ENCODE measurements at regions not wholly inside any gene's neighbourhood (a gene's known extent, or its start where the extent isn't known, plus 50 kb on each side); places are given as distances from the start of the nearest gene placed in this dataset.
A peak's percentile ranks its signal among the peaks of the same experiment; 100 is the strongest.

DNA sequence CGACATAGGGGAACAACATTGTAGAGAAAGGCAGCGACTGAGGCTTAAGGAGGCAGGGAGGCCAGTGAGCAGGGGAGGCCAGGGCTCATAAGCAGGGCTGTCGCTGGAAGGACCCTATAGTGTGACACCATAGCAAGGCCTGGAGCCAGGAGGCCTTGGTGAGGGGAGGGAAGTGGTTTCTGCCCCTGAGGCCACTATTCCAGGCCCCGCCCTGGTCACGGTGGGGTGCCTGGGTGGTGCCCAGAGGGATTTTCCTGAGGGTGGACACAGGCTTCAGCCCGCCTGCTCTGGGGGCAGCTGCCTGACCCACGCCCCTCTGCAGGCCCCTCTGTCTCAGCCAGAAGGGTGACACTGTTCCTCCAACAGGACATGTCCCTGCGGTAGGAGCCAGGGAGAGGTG, 147.8 kb upstream of the IQSEC1 start:
- Histone ChIP-seq H3K27me3 (ENCODE audit: control insufficient read depth, insufficient read depth, low read length) (no peaks in the 10 kb centered on the region), H3K79me1 (ENCODE audit: low read depth in 1 of 2, low read length in 2 of 2) (no peaks in the 10 kb centered on the region), H2BK120ac (ENCODE audit: low read depth, low read length) (no peak overlapping the region), H3K4ac (ENCODE audit: low read depth, low read length) (no peak overlapping the region), H3K14ac (replicated peaks; ENCODE audit: low read depth, low read length) (no peak overlapping the region), H3K36me3 (ENCODE audit: control insufficient read depth, insufficient read depth, low read length) (no peaks in the 10 kb centered on the region), H2BK5ac (ENCODE audit: low read depth, low read length, poor library complexity, severe bottlenecking) (no peak overlapping the region), H2AK9ac (replicated peaks; ENCODE audit: low read depth, low read length, poor library complexity) (peak overlapping the region; percentile 16), H2BK20ac (ENCODE audit: low read depth, low read length) (no peak overlapping the region), H3K9me1 (ENCODE audit: insufficient read depth, low read length) (no peaks in the 10 kb centered on the region), H3K4me1 (ENCODE audit: control insufficient read depth, insufficient read depth, low read length) (no peaks in the 10 kb centered on the region), H3K9ac (ENCODE audit: low read depth, low read length) (no peak overlapping the region), H4K91ac (ENCODE audit: insufficient read depth, low read depth, low read length) (no peak overlapping the region), H3K18ac (ENCODE audit: low read depth, low read length) (no peak overlapping the region), H3K4me2 (ENCODE audit: low read depth, low read length) (no peak overlapping the region), H4K8ac (ENCODE audit: low read depth in 2 of 2, low read length in 2 of 2) (no peak overlapping the region), H3K27ac (ENCODE audit: insufficient read depth, low read length) (no peak overlapping the region), H3K56ac (ENCODE audit: extremely low read depth, insufficient read depth, low read length) (no peak overlapping the region), H3K4me3 (ENCODE audit: insufficient read depth, low read depth, low read length) (no peak overlapping the region), H4K5ac (ENCODE audit: low read depth, low read length) (no peak overlapping the region), H2AK5ac (ENCODE audit: low read depth, low read length) (no peak overlapping the region), H2AFZ (replicated peaks; ENCODE audit: low read length, poor library complexity) (no peak overlapping the region), H3K9me3 (ENCODE audit: control insufficient read depth, insufficient read depth, low read length) (no peaks in the 10 kb centered on the region), H4K20me1 (ENCODE audit: insufficient read depth, low read length) (no peaks in the 10 kb centered on the region), H3K23ac (ENCODE audit: low read depth, low read length) (no peak overlapping the region), H2BK15ac (ENCODE audit: low read depth, low read length) (no peak overlapping the region)
- dilution Hi-C loops (cut with HindIII; ENCODE audit: low sequenced_read_pairs, unreplicated experiment): no loop called here
- no TSS peak for BruUV-seq (replicated peaks)
- no peak for TF ChIP-seq MXI1 (IDR thresholded peaks at IDR 0.05; ENCODE audit: borderline replicate concordance, low read depth, low read length)
- no peak for TF ChIP-seq BHLHE40 (IDR thresholded peaks at IDR 0.05; ENCODE audit: low read depth, low read length)
- TF ChIP-seq FOS (IDR thresholded peaks at IDR 0.05; ENCODE audit: low read depth, low read length): no peak
- TF ChIP-seq POLR2A (IDR thresholded peaks at IDR 0.05; ENCODE audit: low read depth, low read length): no peak
- no peak for TF ChIP-seq RCOR1 (IDR thresholded peaks at IDR 0.05; ENCODE audit: insufficient replicate concordance, low read length)
- TF ChIP-seq, protein P1, sequence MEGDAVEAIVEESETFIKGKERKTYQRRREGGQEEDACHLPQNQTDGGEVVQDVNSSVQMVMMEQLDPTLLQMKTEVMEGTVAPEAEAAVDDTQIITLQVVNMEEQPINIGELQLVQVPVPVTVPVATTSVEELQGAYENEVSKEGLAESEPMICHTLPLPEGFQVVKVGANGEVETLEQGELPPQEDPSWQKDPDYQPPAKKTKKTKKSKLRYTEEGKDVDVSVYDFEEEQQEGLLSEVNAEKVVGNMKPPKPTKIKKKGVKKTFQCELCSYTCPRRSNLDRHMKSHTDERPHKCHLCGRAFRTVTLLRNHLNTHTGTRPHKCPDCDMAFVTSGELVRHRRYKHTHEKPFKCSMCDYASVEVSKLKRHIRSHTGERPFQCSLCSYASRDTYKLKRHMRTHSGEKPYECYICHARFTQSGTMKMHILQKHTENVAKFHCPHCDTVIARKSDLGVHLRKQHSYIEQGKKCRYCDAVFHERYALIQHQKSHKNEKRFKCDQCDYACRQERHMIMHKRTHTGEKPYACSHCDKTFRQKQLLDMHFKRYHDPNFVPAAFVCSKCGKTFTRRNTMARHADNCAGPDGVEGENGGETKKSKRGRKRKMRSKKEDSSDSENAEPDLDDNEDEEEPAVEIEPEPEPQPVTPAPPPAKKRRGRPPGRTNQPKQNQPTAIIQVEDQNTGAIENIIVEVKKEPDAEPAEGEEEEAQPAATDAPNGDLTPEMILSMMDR (conservative IDR thresholded peaks at IDR 0.05; ENCODE audit: low read depth, low read length): no peak
- no peak for TF ChIP-seq RAD21 (IDR thresholded peaks at IDR 0.05; ENCODE audit: low read length)
- TF ChIP-seq CHD1 (IDR thresholded peaks at IDR 0.05; ENCODE audit: low read depth, low read length): no peak
- TF ChIP-seq MAZ (IDR thresholded peaks at IDR 0.05; ENCODE audit: borderline replicate concordance, low read depth, low read length): no peak
- no peak for TF ChIP-seq MAFK (IDR thresholded peaks at IDR 0.05; ENCODE audit: low read depth, low read length)
- no peak for TF ChIP-seq NFE2L2 (IDR thresholded peaks at IDR 0.05; ENCODE audit: low read depth, low read length)
- no peak for TF ChIP-seq RFX5 (IDR thresholded peaks at IDR 0.05; ENCODE audit: low read depth, low read length)
- no peak for TF ChIP-seq CEBPB (IDR thresholded peaks at IDR 0.05; ENCODE audit: low read depth, low read length)
- TF ChIP-seq, protein P2, sequence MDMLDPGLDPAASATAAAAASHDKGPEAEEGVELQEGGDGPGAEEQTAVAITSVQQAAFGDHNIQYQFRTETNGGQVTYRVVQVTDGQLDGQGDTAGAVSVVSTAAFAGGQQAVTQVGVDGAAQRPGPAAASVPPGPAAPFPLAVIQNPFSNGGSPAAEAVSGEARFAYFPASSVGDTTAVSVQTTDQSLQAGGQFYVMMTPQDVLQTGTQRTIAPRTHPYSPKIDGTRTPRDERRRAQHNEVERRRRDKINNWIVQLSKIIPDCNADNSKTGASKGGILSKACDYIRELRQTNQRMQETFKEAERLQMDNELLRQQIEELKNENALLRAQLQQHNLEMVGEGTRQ (IDR thresholded peaks at IDR 0.05; ENCODE audit: low read depth, low read length): no peak
- TF ChIP-seq, protein P3, sequence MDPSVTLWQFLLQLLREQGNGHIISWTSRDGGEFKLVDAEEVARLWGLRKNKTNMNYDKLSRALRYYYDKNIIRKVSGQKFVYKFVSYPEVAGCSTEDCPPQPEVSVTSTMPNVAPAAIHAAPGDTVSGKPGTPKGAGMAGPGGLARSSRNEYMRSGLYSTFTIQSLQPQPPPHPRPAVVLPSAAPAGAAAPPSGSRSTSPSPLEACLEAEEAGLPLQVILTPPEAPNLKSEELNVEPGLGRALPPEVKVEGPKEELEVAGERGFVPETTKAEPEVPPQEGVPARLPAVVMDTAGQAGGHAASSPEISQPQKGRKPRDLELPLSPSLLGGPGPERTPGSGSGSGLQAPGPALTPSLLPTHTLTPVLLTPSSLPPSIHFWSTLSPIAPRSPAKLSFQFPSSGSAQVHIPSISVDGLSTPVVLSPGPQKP (IDR thresholded peaks at IDR 0.05; ENCODE audit: borderline replicate concordance, low read depth, low read length): no peak
- no peak for TF ChIP-seq SMC3 (IDR thresholded peaks at IDR 0.05; ENCODE audit: low read depth, low read length)
- 60% methylated on average over 1 of the region's 8 CpGs; no CpG with 5 or more reads in 1 of the 2 experiments for WGBS, 2 experiments (ENCODE audit: extremely low coverage in 2 of 2, insufficient read length in 1 of 2)
- DNase-seq (no peak), ATAC-seq (ENCODE audit: low read depth) (no peak)
- in situ Hi-C loops (cut with MboI; ENCODE audit: low sequenced_read_pairs): no loop called here
- CTCF ChIA-PET: no interaction called here
- POLR2A ChIA-PET (ENCODE audit: unreplicated experiment): no interaction called here
- intact Hi-C loops (cut with micrococcal nuclease): no loop called here
